DMS114 treated with DMSO at 0.1 percent for 48 hours (cell line): ENCODE measurements at regions not wholly inside any gene's neighbourhood (a gene's known extent, or its start where the extent isn't known, plus 50 kb on each side); places are given as distances from the start of the nearest gene placed in this dataset.
"Not testable (repeated sequence)": the region's sequence is repeated elsewhere in the genome, so short reads cannot be mapped to it uniquely, and the experiment has no call there.

ENCODE experiments used
- DNase-seq: peaks from one replicate; lab custom pipeline; 2025; ENCODE audit not compliant: unreplicated experiment; lab: John Stamatoyannopoulos, UW

- DNase-seq, result no peak
Measured at GRCh38 chr10:46198516-46198915, 88.3 kb upstream of the ANTXRL start.

GRCh38 chr10:46202405-46202804 is 84.4 kb upstream of the ANTXRL start:
- not testable (repeated sequence) for DNase-seq

GRCh38 chr10:46204482-46205102 is 82.2 kb upstream of the ANTXRL start:
- not testable (repeated sequence) for DNase-seq

- DNase-seq, result not testable (repeated sequence)
Measured at GRCh38 chr10:46210427-46210826, 76.4 kb upstream of the ANTXRL start.

- no peak for DNase-seq
Measured at GRCh38 chr10:46215426-46215825, 71.4 kb upstream of the ANTXRL start.

- no peak for DNase-seq
Measured at GRCh38 chr10:46216003-46216634, 70.7 kb upstream of the ANTXRL start.

- no peak for DNase-seq
Measured at GRCh38 chr10:46216836-46217751, 69.7 kb upstream of the ANTXRL start.

- DNase-seq, result no peak
Measured at GRCh38 chr10:46217752-46218453, 68.9 kb upstream of the ANTXRL start.

GRCh38 chr10:46218921-46219320 is 67.9 kb upstream of the ANTXRL start:
- no peak for DNase-seq

GRCh38 chr10:46219431-46219990 is 67.3 kb upstream of the ANTXRL start:
- DNase-seq, result not testable (repeated sequence)

- DNase-seq, result no peak
Measured at GRCh38 chr10:46220187-46220586, 66.6 kb upstream of the ANTXRL start.

GRCh38 chr10:46220872-46221538 is 65.8 kb upstream of the ANTXRL start:
- DNase-seq, result peak; percentile 10

- no peak for DNase-seq
Measured at GRCh38 chr10:46222364-46222935, 64.3 kb upstream of the ANTXRL start.

GRCh38 chr10:46223064-46223480 is 63.7 kb upstream of the ANTXRL start:
- no peak for DNase-seq

- no peak for DNase-seq
Measured at GRCh38 chr10:46223626-46224413, 63.0 kb upstream of the ANTXRL start.

GRCh38 chr10:46224414-46224682 is 62.4 kb upstream of the ANTXRL start:
- no peak for DNase-seq

GRCh38 chr10:46225597-46225996 is 61.2 kb upstream of the ANTXRL start:
- no peak for DNase-seq

GRCh38 chr10:46226232-46226631 is 60.6 kb upstream of the ANTXRL start:
- DNase-seq, result no peak

GRCh38 chr10:46226900-46227558 is 59.8 kb upstream of the ANTXRL start:
- no peak for DNase-seq
